GM23338 (cell line): ENCODE measurements at regions not wholly inside any gene's neighbourhood (a gene's known extent, or its start where the extent isn't known, plus 50 kb on each side); places are given as distances from the start of the nearest gene placed in this dataset.

Source experiments
- ATAC-seq: fragments of 200-7000 bp; cut with Tn5 transposase; 3 replicates; pipeline ENCODE4 v1.9.1; 2020
- DNase-seq: peaks from one replicate; pipeline ENCODE4 v3.0.0-alpha.2; 2015; ENCODE audit warnings: low spot score
- H2AFZ ChIP-seq: fragments of 200-600 bp; sonication (generic); 2 replicates; pipeline ENCODE4 v1.8.0; 2016; ENCODE audit warnings: antibody characterized with exemption, mild to moderate bottlenecking, moderate library complexity
- H3F3A ChIP-seq: fragments of 200-600 bp; sonication (generic); replicated peaks from 2 replicates; pipeline ENCODE4 v1.8.0; 2017; ENCODE audit warnings: antibody characterized with exemption, mixed run types, low read depth
- H3K27ac ChIP-seq: fragments of 200-600 bp; sonication (generic); 2 replicates; pipeline ENCODE4 v1.6.1; 2016; ENCODE audit warnings: low read depth
- H3K27me3 ChIP-seq: fragments of 200-600 bp; sonication (generic); 2 replicates; pipeline ENCODE4 v1.8.0; 2016; ENCODE audit warnings: mild to moderate bottlenecking, mixed run types, moderate library complexity; ENCODE audit not compliant: insufficient read depth
- H3K36me3 ChIP-seq: fragments of 200-600 bp; sonication (generic); 2 replicates; pipeline ENCODE4 v1.8.0; 2016; ENCODE audit warnings: mild to moderate bottlenecking; ENCODE audit not compliant: insufficient read depth
- H3K4me1 ChIP-seq: fragments of 200-600 bp; sonication (generic); 2 replicates; pipeline ENCODE4 v1.8.0; 2016; ENCODE audit warnings: mild to moderate bottlenecking, moderate library complexity; ENCODE audit not compliant: insufficient read depth
- H3K4me2 ChIP-seq: fragments of 200-600 bp; sonication (generic); 2 replicates; pipeline ENCODE4 v1.7.1; 2017; ENCODE audit warnings: mixed run types
- H3K4me3 ChIP-seq: fragments of 200-600 bp; sonication (generic); 2 replicates; pipeline ENCODE4 v1.6.1; 2016; ENCODE audit warnings: mixed run types
- H3K79me2 ChIP-seq: fragments of 200-600 bp; sonication (generic); replicated peaks from 2 replicates; pipeline ENCODE4 v1.8.0; 2017; ENCODE audit warnings: mild to moderate bottlenecking; ENCODE audit not compliant: insufficient read depth
- H3K9me2 ChIP-seq: fragments of 200-600 bp; sonication (generic); 2 replicates; pipeline ENCODE4 v1.8.0; 2017; ENCODE audit not compliant: insufficient read depth
- H4K20me1 ChIP-seq: fragments of 200-600 bp; sonication (generic); replicated peaks from 2 replicates; pipeline ENCODE4 v1.8.0; 2017; ENCODE audit warnings: mild to moderate bottlenecking; ENCODE audit not compliant: insufficient read depth
- H3K27ac Mint-ChIP-seq: 2 replicates; pipeline ENCODE4 v1.8.0; 2020; ENCODE audit warnings: inconsistent platforms, mild to moderate bottlenecking, moderate library complexity, mixed read lengths
- H3K27me3 Mint-ChIP-seq: 3 replicates; pipeline ENCODE4 v1.8.0; 2022; ENCODE audit warnings: low read depth, mild to moderate bottlenecking, moderate library complexity, mixed read lengths, inconsistent platforms; ENCODE audit not compliant: insufficient read depth, poor library complexity
- H3K36me3 Mint-ChIP-seq: 3 replicates; pipeline ENCODE4 v1.8.0; 2021; ENCODE audit warnings: low read depth, mild to moderate bottlenecking, inconsistent platforms, moderate library complexity, mixed read lengths
- H3K4me1 Mint-ChIP-seq: 3 replicates; pipeline ENCODE4 v1.8.0; 2020; ENCODE audit warnings: mild to moderate bottlenecking, inconsistent platforms, mixed read lengths
- H3K4me3 Mint-ChIP-seq: 3 replicates; pipeline ENCODE4 v1.8.0; 2021; ENCODE audit warnings: moderate library complexity, mild to moderate bottlenecking, inconsistent platforms, mixed read lengths
- H3K9me3 Mint-ChIP-seq: 3 replicates; pipeline ENCODE4 v1.8.0; 2020; ENCODE audit warnings: moderate library complexity, mild to moderate bottlenecking, inconsistent platforms, mixed read lengths
- CREB1 ChIP-seq: fragments of 250-450 bp; sonication (Bioruptor Pico); IDR thresholded peaks from 2 replicates; pipeline ENCODE4 v1.5.0; 2020; ENCODE audit warnings: low read depth, mild to moderate bottlenecking, moderate library complexity
- EZH2phosphoT487 ChIP-seq: fragments of 200-600 bp; sonication (generic); IDR thresholded peaks from one replicate; pipeline ENCODE4 v1.8.1; 2018; ENCODE audit warnings: antibody characterized with exemption; ENCODE audit not compliant: unreplicated experiment
- JUNB ChIP-seq: IDR thresholded peaks from one replicate; pipeline ENCODE4 v1.6.1; 2016; ENCODE audit warnings: antibody characterized with exemption; ENCODE audit not compliant: unreplicated experiment
- NANOG ChIP-seq: IDR thresholded peaks from 2 replicates; pipeline ENCODE4 v1.6.1; 2016; ENCODE audit warnings: antibody characterized with exemption, borderline replicate concordance
- ZNF331 ChIP-seq: fragments of 250-450 bp; sonication (Bioruptor Pico); IDR thresholded peaks from 2 replicates; pipeline ENCODE4 v1.5.0; 2020; ENCODE audit warnings: low read depth, mild to moderate bottlenecking, moderate library complexity
- TF ChIP-seq, protein P1 (sequence below): IDR thresholded peaks from one replicate; pipeline ENCODE4 v1.6.1; 2018; ENCODE audit warnings: antibody characterized with exemption; ENCODE audit not compliant: unreplicated experiment
- TF ChIP-seq, protein P2 (sequence below): fragments of 250-450 bp; sonication (Bioruptor Pico); IDR thresholded peaks from 2 replicates; pipeline ENCODE4 v1.5.0; 2020; ENCODE audit warnings: mild to moderate bottlenecking, moderate library complexity

- Histone ChIP-seq H3K4me3 (no peak overlapping the region), H3K36me3 (no peaks in the 10 kb centered on the region), H3K9me2 (peaks cover 7% of the 10 kb centered on the region; the same call in 1 of the 2 replicates), H2AFZ (no peak overlapping the region), H3K4me1 (no peaks in the 10 kb centered on the region), H3F3A (no peaks in the 10 kb centered on the region), H3K27ac (no peak overlapping the region), H4K20me1 (no peaks in the 10 kb centered on the region), H3K79me2 (no peaks in the 10 kb centered on the region), H3K27me3 (no peaks in the 10 kb centered on the region), H3K4me2 (no peak overlapping the region)
- ATAC-seq (no peak), DNase-seq (no peak)
- H3K9me3 Mint-ChIP-seq = no peaks in the 10 kb centered on the region
- H3K27ac Mint-ChIP-seq = no peak overlapping the region
- H3K4me1 Mint-ChIP-seq = peaks cover 3% of the 10 kb centered on the region; the same call in 2 of the 3 replicates
- H3K4me3 Mint-ChIP-seq = no peak overlapping the region
- TF ChIP-seq NANOG (no peak), CREB1 (CRISPR knock-in tag) (no peak), ZNF331 (CRISPR knock-in tag) (no peak), JUNB (no peak), EZH2phosphoT487 (no peak)
- TF ChIP-seq, protein P1, sequence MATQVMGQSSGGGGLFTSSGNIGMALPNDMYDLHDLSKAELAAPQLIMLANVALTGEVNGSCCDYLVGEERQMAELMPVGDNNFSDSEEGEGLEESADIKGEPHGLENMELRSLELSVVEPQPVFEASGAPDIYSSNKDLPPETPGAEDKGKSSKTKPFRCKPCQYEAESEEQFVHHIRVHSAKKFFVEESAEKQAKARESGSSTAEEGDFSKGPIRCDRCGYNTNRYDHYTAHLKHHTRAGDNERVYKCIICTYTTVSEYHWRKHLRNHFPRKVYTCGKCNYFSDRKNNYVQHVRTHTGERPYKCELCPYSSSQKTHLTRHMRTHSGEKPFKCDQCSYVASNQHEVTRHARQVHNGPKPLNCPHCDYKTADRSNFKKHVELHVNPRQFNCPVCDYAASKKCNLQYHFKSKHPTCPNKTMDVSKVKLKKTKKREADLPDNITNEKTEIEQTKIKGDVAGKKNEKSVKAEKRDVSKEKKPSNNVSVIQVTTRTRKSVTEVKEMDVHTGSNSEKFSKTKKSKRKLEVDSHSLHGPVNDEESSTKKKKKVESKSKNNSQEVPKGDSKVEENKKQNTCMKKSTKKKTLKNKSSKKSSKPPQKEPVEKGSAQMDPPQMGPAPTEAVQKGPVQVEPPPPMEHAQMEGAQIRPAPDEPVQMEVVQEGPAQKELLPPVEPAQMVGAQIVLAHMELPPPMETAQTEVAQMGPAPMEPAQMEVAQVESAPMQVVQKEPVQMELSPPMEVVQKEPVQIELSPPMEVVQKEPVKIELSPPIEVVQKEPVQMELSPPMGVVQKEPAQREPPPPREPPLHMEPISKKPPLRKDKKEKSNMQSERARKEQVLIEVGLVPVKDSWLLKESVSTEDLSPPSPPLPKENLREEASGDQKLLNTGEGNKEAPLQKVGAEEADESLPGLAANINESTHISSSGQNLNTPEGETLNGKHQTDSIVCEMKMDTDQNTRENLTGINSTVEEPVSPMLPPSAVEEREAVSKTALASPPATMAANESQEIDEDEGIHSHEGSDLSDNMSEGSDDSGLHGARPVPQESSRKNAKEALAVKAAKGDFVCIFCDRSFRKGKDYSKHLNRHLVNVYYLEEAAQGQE = no peak
- TF ChIP-seq, protein P2, sequence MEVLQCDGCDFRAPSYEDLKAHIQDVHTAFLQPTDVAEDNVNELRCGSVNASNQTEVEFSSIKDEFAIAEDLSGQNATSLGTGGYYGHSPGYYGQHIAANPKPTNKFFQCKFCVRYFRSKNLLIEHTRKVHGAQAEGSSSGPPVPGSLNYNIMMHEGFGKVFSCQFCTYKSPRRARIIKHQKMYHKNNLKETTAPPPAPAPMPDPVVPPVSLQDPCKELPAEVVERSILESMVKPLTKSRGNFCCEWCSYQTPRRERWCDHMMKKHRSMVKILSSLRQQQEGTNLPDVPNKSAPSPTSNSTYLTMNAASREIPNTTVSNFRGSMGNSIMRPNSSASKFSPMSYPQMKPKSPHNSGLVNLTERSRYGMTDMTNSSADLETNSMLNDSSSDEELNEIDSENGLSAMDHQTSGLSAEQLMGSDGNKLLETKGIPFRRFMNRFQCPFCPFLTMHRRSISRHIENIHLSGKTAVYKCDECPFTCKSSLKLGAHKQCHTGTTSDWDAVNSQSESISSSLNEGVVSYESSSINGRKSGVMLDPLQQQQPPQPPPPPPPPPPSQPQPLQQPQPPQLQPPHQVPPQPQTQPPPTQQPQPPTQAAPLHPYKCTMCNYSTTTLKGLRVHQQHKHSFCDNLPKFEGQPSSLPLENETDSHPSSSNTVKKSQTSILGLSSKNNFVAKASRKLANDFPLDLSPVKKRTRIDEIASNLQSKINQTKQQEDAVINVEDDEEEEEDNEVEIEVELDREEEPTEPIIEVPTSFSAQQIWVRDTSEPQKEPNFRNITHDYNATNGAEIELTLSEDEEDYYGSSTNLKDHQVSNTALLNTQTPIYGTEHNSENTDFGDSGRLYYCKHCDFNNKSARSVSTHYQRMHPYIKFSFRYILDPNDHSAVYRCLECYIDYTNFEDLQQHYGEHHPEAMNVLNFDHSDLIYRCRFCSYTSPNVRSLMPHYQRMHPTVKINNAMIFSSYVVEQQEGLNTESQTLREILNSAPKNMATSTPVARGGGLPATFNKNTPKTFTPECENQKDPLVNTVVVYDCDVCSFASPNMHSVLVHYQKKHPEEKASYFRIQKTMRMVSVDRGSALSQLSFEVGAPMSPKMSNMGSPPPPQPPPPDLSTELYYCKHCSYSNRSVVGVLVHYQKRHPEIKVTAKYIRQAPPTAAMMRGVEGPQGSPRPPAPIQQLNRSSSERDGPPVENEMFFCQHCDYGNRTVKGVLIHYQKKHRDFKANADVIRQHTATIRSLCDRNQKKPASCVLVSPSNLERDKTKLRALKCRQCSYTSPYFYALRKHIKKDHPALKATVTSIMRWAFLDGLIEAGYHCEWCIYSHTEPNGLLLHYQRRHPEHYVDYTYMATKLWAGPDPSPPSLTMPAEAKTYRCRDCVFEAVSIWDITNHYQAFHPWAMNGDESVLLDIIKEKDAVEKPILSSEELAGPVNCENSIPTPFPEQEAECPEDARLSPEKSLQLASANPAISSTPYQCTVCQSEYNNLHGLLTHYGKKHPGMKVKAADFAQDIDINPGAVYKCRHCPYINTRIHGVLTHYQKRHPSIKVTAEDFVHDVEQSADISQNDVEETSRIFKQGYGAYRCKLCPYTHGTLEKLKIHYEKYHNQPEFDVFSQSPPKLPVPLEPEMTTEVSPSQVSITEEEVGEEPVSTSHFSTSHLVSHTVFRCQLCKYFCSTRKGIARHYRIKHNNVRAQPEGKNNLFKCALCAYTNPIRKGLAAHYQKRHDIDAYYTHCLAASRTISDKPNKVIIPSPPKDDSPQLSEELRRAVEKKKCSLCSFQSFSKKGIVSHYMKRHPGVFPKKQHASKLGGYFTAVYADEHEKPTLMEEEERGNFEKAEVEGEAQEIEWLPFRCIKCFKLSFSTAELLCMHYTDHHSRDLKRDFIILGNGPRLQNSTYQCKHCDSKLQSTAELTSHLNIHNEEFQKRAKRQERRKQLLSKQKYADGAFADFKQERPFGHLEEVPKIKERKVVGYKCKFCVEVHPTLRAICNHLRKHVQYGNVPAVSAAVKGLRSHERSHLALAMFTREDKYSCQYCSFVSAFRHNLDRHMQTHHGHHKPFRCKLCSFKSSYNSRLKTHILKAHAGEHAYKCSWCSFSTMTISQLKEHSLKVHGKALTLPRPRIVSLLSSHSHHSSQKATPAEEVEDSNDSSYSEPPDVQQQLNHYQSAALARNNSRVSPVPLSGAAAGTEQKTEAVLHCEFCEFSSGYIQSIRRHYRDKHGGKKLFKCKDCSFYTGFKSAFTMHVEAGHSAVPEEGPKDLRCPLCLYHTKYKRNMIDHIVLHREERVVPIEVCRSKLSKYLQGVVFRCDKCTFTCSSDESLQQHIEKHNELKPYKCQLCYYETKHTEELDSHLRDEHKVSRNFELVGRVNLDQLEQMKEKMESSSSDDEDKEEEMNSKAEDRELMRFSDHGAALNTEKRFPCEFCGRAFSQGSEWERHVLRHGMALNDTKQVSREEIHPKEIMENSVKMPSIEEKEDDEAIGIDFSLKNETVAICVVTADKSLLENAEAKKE (CRISPR knock-in tag) = no peak
- H3K27me3 Mint-ChIP-seq = peaks cover 6% of the 10 kb centered on the region
- H3K36me3 Mint-ChIP-seq = no peaks in the 10 kb centered on the region
Measured at GRCh38 chr16:48865520-48865919, 255.5 kb upstream of the N4BP1 start.
